Upper lobe of right lung (tissue), 1 donor: ENCODE measurements at regions not wholly inside any gene's neighbourhood (a gene's known extent, or its start where the extent isn't known, plus 50 kb on each side); places are given as distances from the start of the nearest gene placed in this dataset.

ENCODE experiments used
- ATAC-seq: fragments of 200-7000 bp; cut with Tn5 transposase; one replicate; pipeline ENCODE4 v1.9.1; 2020; ENCODE audit warnings: mild to moderate bottlenecking, moderate library complexity
- DNase-seq: peaks from one replicate; pipeline ENCODE4 v3.0.0-alpha.2; 2020
- H3K27ac ChIP-seq: fragments of 200-600 bp; one replicate; pipeline ENCODE4 v1.8.0; 2022
- H3K27me3 ChIP-seq: fragments of 200-600 bp; one replicate; pipeline ENCODE4 v1.8.0; 2022; ENCODE audit warnings: mild to moderate bottlenecking
- H3K36me3 ChIP-seq: fragments of 200-600 bp; one replicate; pipeline ENCODE4 v1.8.0; 2022
- H3K4me1 ChIP-seq: fragments of 200-600 bp; one replicate; pipeline ENCODE4 v1.8.0; 2022
- H3K4me3 ChIP-seq: fragments of 200-600 bp; one replicate; pipeline ENCODE4 v1.8.0; 2022; ENCODE audit warnings: mild to moderate bottlenecking
- H3K9me3 ChIP-seq: fragments of 200-600 bp; one replicate; pipeline ENCODE4 v1.8.0; 2022
- intact Hi-C: fragments of 100-400 bp; cut with DNase I; formaldehyde crosslinking; loops from one replicate; pipeline ENCODE4 v1.11.0; 2022
- TF ChIP-seq, protein P1 (sequence below): fragments of 200-600 bp; IDR thresholded peaks from one replicate; pipeline ENCODE4 v1.8.0; 2022; ENCODE audit warnings: antibody characterized with exemption
- donor health status: DM: no; HTN: yes; CAD: no; lungs with severe emphysema.

DNA sequence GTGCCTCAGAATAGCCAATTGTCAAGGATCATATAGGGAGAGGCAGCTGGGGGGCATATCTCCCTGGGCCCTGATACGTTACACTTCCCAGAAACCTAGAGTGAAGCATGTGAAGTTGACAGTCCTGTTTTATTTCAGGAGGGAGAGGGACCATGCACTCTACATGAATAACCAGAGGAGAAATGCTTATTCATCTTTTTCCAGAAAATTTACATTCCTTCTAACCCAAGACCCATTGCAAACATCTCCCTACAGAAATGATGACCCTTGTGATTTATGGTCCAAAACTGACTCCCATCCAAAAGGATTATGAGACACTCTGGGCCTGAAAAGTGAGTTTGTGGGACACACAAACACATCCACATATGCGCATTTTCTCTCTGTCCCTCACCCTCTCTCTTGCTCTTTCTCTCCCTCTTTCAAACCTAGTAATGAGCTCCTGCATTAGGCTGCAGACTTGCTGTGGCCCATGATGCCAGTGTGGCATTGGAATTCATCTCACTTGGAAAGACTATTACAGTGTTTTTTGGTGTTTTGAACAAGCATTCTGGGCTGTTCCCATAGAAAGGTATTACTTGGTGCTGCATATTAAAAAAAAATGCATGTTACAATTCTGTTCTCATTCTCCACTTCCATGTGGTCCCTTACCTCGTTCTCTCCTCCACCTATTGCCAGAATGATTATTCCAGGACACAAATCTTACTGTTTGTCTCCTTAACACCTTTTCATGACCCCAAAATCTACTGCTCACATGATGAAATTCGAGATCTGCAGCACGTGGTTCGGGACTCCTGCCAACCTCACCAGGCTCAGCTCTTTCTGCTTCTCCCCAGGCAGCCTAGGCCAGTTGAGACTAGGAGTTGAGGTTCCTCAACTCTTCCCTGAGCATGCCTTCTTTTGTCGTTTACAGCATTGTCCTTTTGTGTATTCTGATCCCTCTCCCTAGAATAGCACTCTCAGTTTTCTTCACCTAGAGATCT, 451.3 kb upstream of the KLF4 start:
- Histone ChIP-seq H3K4me1 (no peaks in the 10 kb centered on the region), H3K36me3 (no peaks in the 10 kb centered on the region), H3K9me3 (no peaks in the 10 kb centered on the region), H3K4me3 (no peak overlapping the region), H3K27ac (no peak overlapping the region), H3K27me3 (no peaks in the 10 kb centered on the region)
- TF ChIP-seq, protein P1, sequence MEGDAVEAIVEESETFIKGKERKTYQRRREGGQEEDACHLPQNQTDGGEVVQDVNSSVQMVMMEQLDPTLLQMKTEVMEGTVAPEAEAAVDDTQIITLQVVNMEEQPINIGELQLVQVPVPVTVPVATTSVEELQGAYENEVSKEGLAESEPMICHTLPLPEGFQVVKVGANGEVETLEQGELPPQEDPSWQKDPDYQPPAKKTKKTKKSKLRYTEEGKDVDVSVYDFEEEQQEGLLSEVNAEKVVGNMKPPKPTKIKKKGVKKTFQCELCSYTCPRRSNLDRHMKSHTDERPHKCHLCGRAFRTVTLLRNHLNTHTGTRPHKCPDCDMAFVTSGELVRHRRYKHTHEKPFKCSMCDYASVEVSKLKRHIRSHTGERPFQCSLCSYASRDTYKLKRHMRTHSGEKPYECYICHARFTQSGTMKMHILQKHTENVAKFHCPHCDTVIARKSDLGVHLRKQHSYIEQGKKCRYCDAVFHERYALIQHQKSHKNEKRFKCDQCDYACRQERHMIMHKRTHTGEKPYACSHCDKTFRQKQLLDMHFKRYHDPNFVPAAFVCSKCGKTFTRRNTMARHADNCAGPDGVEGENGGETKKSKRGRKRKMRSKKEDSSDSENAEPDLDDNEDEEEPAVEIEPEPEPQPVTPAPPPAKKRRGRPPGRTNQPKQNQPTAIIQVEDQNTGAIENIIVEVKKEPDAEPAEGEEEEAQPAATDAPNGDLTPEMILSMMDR, result no peak
- intact Hi-C loops, result no loop called here
- no peak for ATAC-seq
- DNase-seq, result no peak

DNA sequence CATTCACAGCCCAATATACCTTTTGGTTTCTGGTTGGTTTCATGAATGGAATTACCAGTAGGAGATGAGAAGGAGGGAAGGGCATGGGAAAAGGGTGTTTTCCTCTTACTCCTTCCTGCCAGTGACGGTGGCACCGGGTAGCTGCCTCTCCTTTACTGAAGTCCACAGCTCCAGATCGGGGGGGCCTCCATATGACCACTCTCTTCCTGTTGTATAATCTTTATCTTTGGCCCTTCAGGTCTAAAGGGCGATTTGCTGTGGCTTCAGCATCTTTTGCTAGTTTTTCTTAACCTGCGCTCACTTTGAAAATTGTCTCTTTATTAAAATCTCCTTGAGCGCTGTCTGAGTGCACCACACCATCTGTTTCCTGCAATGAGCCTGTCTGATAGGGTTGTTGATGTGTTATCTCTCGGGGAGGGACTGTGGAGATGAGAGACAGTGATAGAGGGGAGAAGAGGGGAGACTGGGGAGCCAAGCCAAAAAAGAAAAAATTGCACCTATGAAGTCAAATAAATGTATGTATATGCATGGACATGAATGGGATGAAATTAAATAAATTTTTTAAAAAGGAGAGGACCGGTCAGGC, 449.3 kb upstream of the KLF4 start:
- Histone ChIP-seq H3K36me3 (no peaks in the 10 kb centered on the region), H3K9me3 (no peaks in the 10 kb centered on the region), H3K4me1 (no peaks in the 10 kb centered on the region), H3K27ac (no peak overlapping the region), H3K27me3 (no peaks in the 10 kb centered on the region), H3K4me3 (no peak overlapping the region)
- TF ChIP-seq, protein P1, result no peak
- ATAC-seq (no peak), DNase-seq (no peak)
- intact Hi-C loops, result no loop called here

DNA sequence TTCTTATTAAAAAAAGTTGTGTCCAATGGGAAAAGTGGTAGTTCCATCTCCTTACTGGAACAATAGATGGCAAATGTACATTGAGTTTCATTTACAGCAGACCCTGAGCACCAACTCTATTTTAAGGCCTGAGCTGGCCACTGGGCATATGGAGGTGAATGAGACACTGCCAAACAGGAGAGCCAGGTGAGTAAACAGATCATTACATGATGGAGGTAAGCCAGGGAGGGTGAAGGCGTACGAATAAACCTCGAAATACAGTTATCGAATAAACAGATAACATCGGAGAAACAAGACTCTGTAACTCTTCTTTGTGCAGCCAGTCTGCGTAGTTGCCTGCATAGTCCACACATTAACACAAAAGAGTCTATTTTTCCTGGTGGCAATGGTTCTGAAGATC, 446.4 kb upstream of the KLF4 start:
- Histone ChIP-seq H3K27ac (no peak overlapping the region), H3K36me3 (no peaks in the 10 kb centered on the region), H3K4me3 (no peak overlapping the region), H3K4me1 (no peaks in the 10 kb centered on the region), H3K9me3 (no peaks in the 10 kb centered on the region), H3K27me3 (no peaks in the 10 kb centered on the region)
- no peak for ATAC-seq
- TF ChIP-seq, protein P1, result no peak
- no peak for DNase-seq
- intact Hi-C loops, result no loop called here

DNA sequence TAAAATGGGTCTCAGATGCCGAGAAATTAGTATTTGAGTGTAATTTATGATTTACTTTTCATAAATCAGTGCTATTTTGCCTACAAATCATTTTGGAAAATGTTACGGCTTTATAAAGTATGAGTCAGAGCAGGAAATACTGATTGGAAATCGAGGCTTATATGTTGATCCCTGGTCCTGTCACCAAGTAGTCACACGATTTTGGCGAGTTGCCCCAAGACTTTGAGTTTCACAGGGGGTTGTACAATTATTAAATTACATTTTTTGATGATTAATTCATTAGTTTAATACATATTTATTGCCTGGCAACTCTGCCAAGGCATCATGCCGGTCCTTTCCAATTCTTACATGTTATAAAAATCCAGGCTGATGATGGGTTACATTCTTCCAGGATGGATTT, 443.9 kb upstream of the KLF4 start:
- no peak for DNase-seq
- no peak for ATAC-seq

DNA sequence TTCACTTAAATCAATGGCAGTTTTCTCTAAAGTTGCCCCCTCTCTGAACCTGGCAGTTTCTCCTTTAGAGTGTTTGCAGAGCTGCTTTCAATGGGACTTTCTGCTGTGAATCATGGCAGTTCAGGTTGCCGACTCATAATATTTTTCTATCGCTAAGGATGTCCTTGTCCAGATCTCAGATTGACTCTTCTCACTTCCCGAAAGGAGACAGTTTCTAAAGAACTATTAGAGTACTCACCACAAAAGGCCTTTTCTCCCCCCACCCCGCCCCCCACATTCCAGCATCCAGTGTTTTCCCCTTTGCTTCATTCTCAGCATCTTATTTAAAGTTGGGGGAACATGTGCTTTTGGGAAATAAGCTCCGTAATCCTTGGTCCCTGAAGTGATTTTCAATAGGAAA, 443.5 kb upstream of the KLF4 start:
- intact Hi-C loops, result no loop called here
- TF ChIP-seq, protein P1, result no peak
- DNase-seq (no peak), ATAC-seq (no peak)
- Histone ChIP-seq H3K9me3 (no peaks in the 10 kb centered on the region), H3K27me3 (no peaks in the 10 kb centered on the region), H3K4me1 (no peaks in the 10 kb centered on the region), H3K36me3 (no peaks in the 10 kb centered on the region), H3K27ac (no peak overlapping the region), H3K4me3 (no peak overlapping the region)

More for the DNA sequence above, 443.9 kb upstream of the KLF4 start:
- no peaks in the 10 kb centered on the region for H3K4me1 ChIP-seq
- no peak overlapping the region for H3K4me3 ChIP-seq
- H3K9me3 ChIP-seq, result no peaks in the 10 kb centered on the region
- intact Hi-C loops, result no loop called here
- H3K27ac ChIP-seq, result no peak overlapping the region
- no peaks in the 10 kb centered on the region for H3K36me3 ChIP-seq
- TF ChIP-seq, protein P1, result no peak
- H3K27me3 ChIP-seq, result no peaks in the 10 kb centered on the region
